ENCODE measurements at regions not wholly inside any gene's neighbourhood (a gene's known extent, or its start where the extent isn't known, plus 50 kb on each side); places are given as distances from the start of the nearest gene placed in this dataset.

DNA sequence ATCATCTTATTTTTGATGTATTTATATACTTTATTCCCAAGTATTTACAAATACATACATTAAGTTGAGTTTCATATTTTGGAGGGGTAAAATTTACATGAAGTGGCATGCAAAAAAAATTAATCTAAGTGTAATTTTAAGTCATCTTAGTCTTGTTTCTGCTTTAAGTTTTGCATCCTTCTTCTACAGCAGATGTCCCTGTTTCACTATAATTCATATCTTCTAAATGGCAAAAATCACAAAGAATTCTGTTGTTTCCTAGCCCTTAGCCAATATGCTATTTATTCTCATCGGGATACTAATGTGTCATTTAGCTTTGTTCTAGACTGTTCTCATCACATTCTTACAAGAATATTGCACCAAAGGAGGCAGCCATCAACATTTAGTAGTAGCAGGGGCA, 831.9 kb downstream of the GBE1 start:
- no peak for TF ChIP-seq CTCF (IDR thresholded peaks at IDR 0.05)
- TF ChIP-seq POLR2A (IDR thresholded peaks at IDR 0.05) = no peak
- no peak for TF ChIP-seq EP300 (IDR thresholded peaks at IDR 0.05; ENCODE audit: low read depth)
